ENCODE measurements at regions not wholly inside any gene's neighbourhood (a gene's known extent, or its start where the extent isn't known, plus 50 kb on each side); places are given as distances from the start of the nearest gene placed in this dataset.

GRCh38 chr4:27397886-27398285 is 537.2 kb downstream of the STIM2 start:
- no peak overlapping the region for H3K4me2 ChIP-seq (ENCODE audit: low read depth, low read length, poor library complexity, severe bottlenecking)
- H3K4me1 ChIP-seq (ENCODE audit: low read length) = no peaks in the 10 kb centered on the region
- no peaks in the 10 kb centered on the region for H3K36me3 ChIP-seq (ENCODE audit: insufficient read depth, low read length)
- H3K27me3 ChIP-seq (ENCODE audit: low read length) = no peaks in the 10 kb centered on the region
- H3K79me2 ChIP-seq (ENCODE audit: low read length) = no peaks in the 10 kb centered on the region
- H3K9ac ChIP-seq (ENCODE audit: low read length) = no peak overlapping the region
- no peaks in the 10 kb centered on the region for H3K9me2 ChIP-seq (replicated peaks; ENCODE audit: insufficient read depth, low read length)
- no peaks in the 10 kb centered on the region for H3K9me3 ChIP-seq (ENCODE audit: low read length)
- H3K27ac ChIP-seq (ENCODE audit: low read length) = no peak overlapping the region
- no peak for DNase-seq
- no peak overlapping the region for H3K4me3 ChIP-seq (ENCODE audit: low read length)
- no peak overlapping the region for H2AFZ ChIP-seq (ENCODE audit: low read length)
- H4K20me1 ChIP-seq (ENCODE audit: insufficient read depth, low read depth, low read length) = no peaks in the 10 kb centered on the region

DNA sequence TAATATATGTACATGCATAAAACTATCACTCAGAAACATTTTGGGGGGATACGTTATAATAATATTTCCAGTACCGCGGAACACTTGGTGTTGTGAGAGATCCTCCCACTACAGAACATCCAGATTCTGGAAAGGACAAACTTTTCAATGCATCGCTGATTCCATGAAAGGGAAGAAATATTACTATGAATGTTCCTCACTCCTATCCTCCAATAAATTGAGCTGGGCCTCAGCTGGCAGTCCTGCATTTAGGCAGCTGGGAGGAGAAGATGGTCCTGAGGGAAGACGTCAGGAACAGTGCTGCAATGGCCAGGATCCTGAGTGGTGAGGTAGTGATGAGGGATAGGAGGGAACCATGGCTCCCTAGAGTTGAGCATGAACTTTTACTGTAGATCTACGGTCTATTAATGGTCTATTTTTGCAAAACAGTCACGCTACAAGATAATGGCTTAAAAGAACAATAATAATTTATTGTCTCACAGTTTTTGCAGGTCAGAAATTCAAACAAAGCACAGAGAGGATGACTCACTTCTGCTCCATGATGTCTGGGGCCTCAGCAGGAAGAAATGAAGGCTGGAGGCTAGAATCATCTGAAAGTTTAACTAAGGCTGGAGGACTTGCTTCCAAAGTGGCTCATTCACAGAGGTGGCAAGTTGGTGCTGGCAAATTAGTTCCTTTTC is 538.1 kb downstream of the STIM2 start:
- Histone ChIP-seq H3K4me3 (ENCODE audit: low read length) (no peak overlapping the region), H3K4me2 (ENCODE audit: low read depth, low read length, poor library complexity, severe bottlenecking) (no peak overlapping the region), H3K9ac (ENCODE audit: low read length) (no peak overlapping the region), H3K9me3 (ENCODE audit: low read length) (no peaks in the 10 kb centered on the region), H3K36me3 (ENCODE audit: insufficient read depth, low read length) (no peaks in the 10 kb centered on the region), H3K4me1 (ENCODE audit: low read length) (no peaks in the 10 kb centered on the region), H3K9me2 (replicated peaks; ENCODE audit: insufficient read depth, low read length) (no peaks in the 10 kb centered on the region), H4K20me1 (ENCODE audit: insufficient read depth, low read depth, low read length) (no peaks in the 10 kb centered on the region), H3K27ac (ENCODE audit: low read length) (no peak overlapping the region), H3K27me3 (ENCODE audit: low read length) (no peaks in the 10 kb centered on the region), H2AFZ (ENCODE audit: low read length) (no peak overlapping the region), H3K79me2 (ENCODE audit: low read length) (no peaks in the 10 kb centered on the region)
- no peak for DNase-seq

DNA sequence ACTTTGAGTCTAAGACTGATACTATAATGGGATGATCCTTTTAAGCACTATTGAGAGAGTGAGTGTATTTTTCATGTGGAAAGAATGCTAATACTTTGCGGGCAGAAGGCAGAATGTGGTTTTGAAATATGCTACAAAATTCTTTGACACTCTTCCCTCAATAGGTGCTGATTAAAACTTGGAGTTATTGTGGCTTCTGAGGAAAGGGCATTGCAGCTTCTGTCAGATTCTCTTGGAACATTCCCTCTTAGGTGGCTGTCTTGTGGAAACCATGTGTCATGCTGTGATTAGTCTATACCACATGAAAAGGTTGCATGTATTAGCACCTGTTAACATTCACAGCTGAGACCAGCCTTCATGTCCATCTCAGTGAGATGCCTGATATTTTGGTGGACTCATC is 547.0 kb downstream of the STIM2 start:
- Histone ChIP-seq H3K9me3 (ENCODE audit: low read length) (no peaks in the 10 kb centered on the region), H3K4me1 (ENCODE audit: low read length) (no peaks in the 10 kb centered on the region), H2AFZ (ENCODE audit: low read length) (no peak overlapping the region), H4K20me1 (ENCODE audit: insufficient read depth, low read depth, low read length) (no peaks in the 10 kb centered on the region), H3K27ac (ENCODE audit: low read length) (no peak overlapping the region), H3K4me2 (ENCODE audit: low read depth, low read length, poor library complexity, severe bottlenecking) (no peak overlapping the region), H3K4me3 (ENCODE audit: low read length) (no peak overlapping the region), H3K27me3 (ENCODE audit: low read length) (no peaks in the 10 kb centered on the region), H3K9me2 (replicated peaks; ENCODE audit: insufficient read depth, low read length) (no peaks in the 10 kb centered on the region), H3K36me3 (ENCODE audit: insufficient read depth, low read length) (no peaks in the 10 kb centered on the region), H3K9ac (ENCODE audit: low read length) (no peak overlapping the region), H3K79me2 (ENCODE audit: low read length) (no peaks in the 10 kb centered on the region)
- no peak for DNase-seq

GRCh38 chr4:27412613-27413012 is 552.0 kb downstream of the STIM2 start:
- no peaks in the 10 kb centered on the region for H4K20me1 ChIP-seq (ENCODE audit: insufficient read depth, low read depth, low read length)
- H3K9ac ChIP-seq (ENCODE audit: low read length) = no peak overlapping the region
- H3K27ac ChIP-seq (ENCODE audit: low read length) = no peak overlapping the region
- no peak overlapping the region for H2AFZ ChIP-seq (ENCODE audit: low read length)
- H3K36me3 ChIP-seq (ENCODE audit: insufficient read depth, low read length) = no peaks in the 10 kb centered on the region
- DNase-seq = no peak
- H3K27me3 ChIP-seq (ENCODE audit: low read length) = no peaks in the 10 kb centered on the region
- no peaks in the 10 kb centered on the region for H3K79me2 ChIP-seq (ENCODE audit: low read length)
- H3K4me3 ChIP-seq (ENCODE audit: low read length) = no peak overlapping the region
- no peaks in the 10 kb centered on the region for H3K9me3 ChIP-seq (ENCODE audit: low read length)
- H3K9me2 ChIP-seq (replicated peaks; ENCODE audit: insufficient read depth, low read length) = no peaks in the 10 kb centered on the region
- H3K4me1 ChIP-seq (ENCODE audit: low read length) = no peaks in the 10 kb centered on the region
- no peak overlapping the region for H3K4me2 ChIP-seq (ENCODE audit: low read depth, low read length, poor library complexity, severe bottlenecking)

DNA sequence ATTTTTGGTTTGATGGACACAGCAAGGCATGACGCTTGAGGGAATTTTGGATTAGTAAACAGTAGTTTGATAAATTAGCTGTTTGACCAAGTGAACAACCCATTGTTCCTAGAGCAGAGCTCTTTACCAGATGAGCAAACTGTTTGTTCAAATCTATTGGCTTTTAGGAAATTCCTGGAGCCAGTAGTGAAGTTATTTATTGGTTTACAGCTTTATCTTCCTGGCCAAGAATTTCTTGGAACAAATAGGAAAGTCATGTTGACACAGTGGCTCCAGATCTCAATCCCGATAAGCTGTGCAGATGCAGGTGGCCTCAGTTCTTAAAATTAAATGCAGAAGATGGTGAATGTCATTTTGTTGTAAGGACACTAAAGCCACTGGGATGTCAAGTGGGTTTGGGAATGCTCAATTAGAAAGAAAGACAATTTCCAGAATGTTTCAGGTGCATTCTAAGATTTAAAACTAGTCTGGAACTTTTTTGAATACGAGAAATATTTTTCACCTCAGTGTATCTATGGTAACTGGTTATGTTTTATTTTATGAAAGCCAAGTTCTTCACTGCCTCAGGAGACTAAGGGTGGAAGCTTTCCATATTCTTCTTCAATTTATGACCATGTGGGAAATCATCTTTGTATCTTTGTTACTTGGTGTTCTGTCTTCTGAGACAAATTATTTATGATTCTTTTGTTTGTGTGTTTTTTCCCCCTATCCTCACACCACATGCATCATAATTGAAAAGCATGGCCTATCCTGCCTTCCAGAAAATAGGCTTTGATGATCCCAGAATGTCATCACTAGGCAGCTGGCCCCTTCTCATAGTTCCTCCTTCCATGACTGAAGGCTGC is 554.5 kb downstream of the STIM2 start:
- no peak for DNase-seq
- no peaks in the 10 kb centered on the region for H4K20me1 ChIP-seq (ENCODE audit: insufficient read depth, low read depth, low read length)
- H3K79me2 ChIP-seq (ENCODE audit: low read length) = no peaks in the 10 kb centered on the region
- H3K36me3 ChIP-seq (ENCODE audit: insufficient read depth, low read length) = no peaks in the 10 kb centered on the region
- no peak overlapping the region for H3K4me2 ChIP-seq (ENCODE audit: low read depth, low read length, poor library complexity, severe bottlenecking)
- no peak overlapping the region for H3K27ac ChIP-seq (ENCODE audit: low read length)
- no peaks in the 10 kb centered on the region for H3K27me3 ChIP-seq (ENCODE audit: low read length)
- no peak overlapping the region for H3K4me3 ChIP-seq (ENCODE audit: low read length)
- H3K4me1 ChIP-seq (ENCODE audit: low read length) = no peaks in the 10 kb centered on the region
- H2AFZ ChIP-seq (ENCODE audit: low read length) = no peak overlapping the region
- 0 out of 2 replicates have a peak, but pooled peaks cover 4% of the 10 kb centered on the region for H3K9me2 ChIP-seq (replicated peaks; ENCODE audit: insufficient read depth, low read length)
- no peak overlapping the region for H3K9ac ChIP-seq (ENCODE audit: low read length)
- no peaks in the 10 kb centered on the region for H3K9me3 ChIP-seq (ENCODE audit: low read length)

- H3K9me2 ChIP-seq (replicated peaks; ENCODE audit: insufficient read depth, low read length) = no peaks in the 10 kb centered on the region
- H2AFZ ChIP-seq (ENCODE audit: low read length) = no peak overlapping the region
- no peaks in the 10 kb centered on the region for H3K36me3 ChIP-seq (ENCODE audit: insufficient read depth, low read length)
- no peaks in the 10 kb centered on the region for H3K27me3 ChIP-seq (ENCODE audit: low read length)
- DNase-seq = no peak
- H3K79me2 ChIP-seq (ENCODE audit: low read length) = no peaks in the 10 kb centered on the region
- H4K20me1 ChIP-seq (ENCODE audit: insufficient read depth, low read depth, low read length) = no peaks in the 10 kb centered on the region
- no peaks in the 10 kb centered on the region for H3K4me1 ChIP-seq (ENCODE audit: low read length)
- H3K27ac ChIP-seq (ENCODE audit: low read length) = no peak overlapping the region
- H3K4me2 ChIP-seq (ENCODE audit: low read depth, low read length, poor library complexity, severe bottlenecking) = no peak overlapping the region
- H3K9me3 ChIP-seq (ENCODE audit: low read length) = no peaks in the 10 kb centered on the region
- H3K9ac ChIP-seq (ENCODE audit: low read length) = no peak overlapping the region
- H3K4me3 ChIP-seq (ENCODE audit: low read length) = no peak overlapping the region
These were observed 568.0 kb downstream of the STIM2 start for GRCh38 chr4:27428661-27429060.

DNA sequence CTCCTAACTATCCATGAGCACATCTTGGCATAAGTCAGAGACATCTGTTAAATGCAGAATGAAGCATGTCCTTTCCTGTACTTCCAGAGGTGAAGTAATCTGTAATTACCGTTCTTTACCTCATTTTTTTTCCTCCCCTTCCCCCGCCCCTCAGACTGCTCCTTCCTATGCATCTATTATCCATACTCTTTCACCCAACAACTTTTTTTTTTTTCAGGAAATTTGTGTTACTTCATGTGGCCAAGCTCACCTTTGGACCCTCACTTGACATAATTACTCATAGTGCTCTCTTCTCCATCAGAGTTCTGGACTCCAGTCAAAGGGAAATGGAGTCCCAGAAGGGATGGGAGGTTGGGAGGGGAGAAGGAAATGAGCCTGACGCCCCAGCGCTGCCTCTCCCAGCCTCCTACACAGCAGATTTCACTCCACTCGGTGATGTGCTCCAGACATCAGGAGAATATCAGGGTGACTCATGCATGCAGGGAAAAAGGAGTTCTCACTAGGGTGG is 568.8 kb downstream of the STIM2 start:
- Histone ChIP-seq H3K9ac (ENCODE audit: low read length) (no peak overlapping the region), H3K9me3 (ENCODE audit: low read length) (no peaks in the 10 kb centered on the region), H3K36me3 (ENCODE audit: insufficient read depth, low read length) (no peaks in the 10 kb centered on the region), H3K4me2 (ENCODE audit: low read depth, low read length, poor library complexity, severe bottlenecking) (no peak overlapping the region), H3K9me2 (replicated peaks; ENCODE audit: insufficient read depth, low read length) (no peaks in the 10 kb centered on the region), H4K20me1 (ENCODE audit: insufficient read depth, low read depth, low read length) (no peaks in the 10 kb centered on the region), H3K4me3 (ENCODE audit: low read length) (no peak overlapping the region), H2AFZ (ENCODE audit: low read length) (no peak overlapping the region), H3K79me2 (ENCODE audit: low read length) (no peaks in the 10 kb centered on the region), H3K27me3 (ENCODE audit: low read length) (no peaks in the 10 kb centered on the region), H3K4me1 (ENCODE audit: low read length) (no peaks in the 10 kb centered on the region), H3K27ac (ENCODE audit: low read length) (no peak overlapping the region)
- DNase-seq = no peak

DNA sequence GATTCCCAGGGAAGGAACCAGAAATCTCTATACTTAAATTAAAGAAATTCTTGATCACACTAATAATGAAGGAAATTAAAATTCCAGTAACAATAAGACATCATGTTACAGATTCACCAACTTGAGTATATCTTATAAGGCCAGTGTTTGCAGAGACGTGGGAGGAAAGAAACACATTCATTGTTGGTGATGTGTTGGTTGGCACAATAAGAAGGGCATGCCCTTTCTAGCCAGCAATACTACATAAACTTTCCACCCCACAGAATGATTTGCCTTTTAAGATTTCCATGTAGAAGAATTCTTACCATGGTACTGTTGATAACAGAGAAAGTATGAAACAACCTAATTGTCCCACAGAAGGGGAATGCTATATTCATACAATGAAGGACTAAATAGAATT is 581.5 kb downstream of the STIM2 start:
- H3K9me2 ChIP-seq (replicated peaks; ENCODE audit: insufficient read depth, low read length) = no peaks in the 10 kb centered on the region
- H3K79me2 ChIP-seq (ENCODE audit: low read length) = no peaks in the 10 kb centered on the region
- no peak overlapping the region for H3K4me3 ChIP-seq (ENCODE audit: low read length)
- H3K4me1 ChIP-seq (ENCODE audit: low read length) = no peaks in the 10 kb centered on the region
- no peak overlapping the region for H3K4me2 ChIP-seq (ENCODE audit: low read depth, low read length, poor library complexity, severe bottlenecking)
- no peak overlapping the region for H3K9ac ChIP-seq (ENCODE audit: low read length)
- no peaks in the 10 kb centered on the region for H4K20me1 ChIP-seq (ENCODE audit: insufficient read depth, low read depth, low read length)
- no peaks in the 10 kb centered on the region for H3K36me3 ChIP-seq (ENCODE audit: insufficient read depth, low read length)
- no peak for DNase-seq
- H3K27me3 ChIP-seq (ENCODE audit: low read length) = no peaks in the 10 kb centered on the region
- H3K9me3 ChIP-seq (ENCODE audit: low read length) = no peaks in the 10 kb centered on the region
- no peak overlapping the region for H3K27ac ChIP-seq (ENCODE audit: low read length)
- no peak overlapping the region for H2AFZ ChIP-seq (ENCODE audit: low read length)

Data from Karpas-422 (cell line).